ENCODE measurements at regions not wholly inside any gene's neighbourhood (a gene's known extent, or its start where the extent isn't known, plus 50 kb on each side); places are given as distances from the start of the nearest gene placed in this dataset.
A peak's percentile ranks its signal among the peaks of the same experiment; 100 is the strongest.

GRCh38 chr6:137779982-137780381, 87.1 kb upstream of the TNFAIP3 start:
- no peak for DNase-seq (ENCODE audit: low read depth)

- no peak for DNase-seq (ENCODE audit: low read depth)
These were observed 86.5 kb upstream of the TNFAIP3 start for GRCh38 chr6:137780447-137781034.

- no peak for DNase-seq (ENCODE audit: low read depth)
These were observed 85.4 kb upstream of the TNFAIP3 start for GRCh38 chr6:137781639-137782038.

GRCh38 chr6:137782166-137783039, 84.7 kb upstream of the TNFAIP3 start:
- no peak for DNase-seq (ENCODE audit: low read depth)

- no peak for DNase-seq (ENCODE audit: low read depth)
These were observed 83.3 kb upstream of the TNFAIP3 start for GRCh38 chr6:137783710-137784109.

GRCh38 chr6:137784583-137784982, 82.5 kb upstream of the TNFAIP3 start:
- DNase-seq (ENCODE audit: low read depth), result no peak

- no peak for DNase-seq (ENCODE audit: low read depth)
These were observed 80.0 kb upstream of the TNFAIP3 start for GRCh38 chr6:137787016-137787415.

- no peak for DNase-seq (ENCODE audit: low read depth)
These were observed 78.8 kb upstream of the TNFAIP3 start for GRCh38 chr6:137788248-137788647.

GRCh38 chr6:137791281-137792159, 75.5 kb upstream of the TNFAIP3 start:
- DNase-seq (ENCODE audit: low read depth), result no peak

- no peak for DNase-seq (ENCODE audit: low read depth)
These were observed 74.7 kb upstream of the TNFAIP3 start for GRCh38 chr6:137792160-137793033.

- DNase-seq (ENCODE audit: low read depth), result no peak
These were observed 73.1 kb upstream of the TNFAIP3 start for GRCh38 chr6:137793805-137794515.

GRCh38 chr6:137794516-137795201, 72.4 kb upstream of the TNFAIP3 start:
- DNase-seq (ENCODE audit: low read depth), result no peak

GRCh38 chr6:137795501-137795900, 71.6 kb upstream of the TNFAIP3 start:
- DNase-seq (ENCODE audit: low read depth), result no peak

- DNase-seq (ENCODE audit: low read depth), result no peak
These were observed 68.8 kb upstream of the TNFAIP3 start for GRCh38 chr6:137798261-137798660.

- DNase-seq (ENCODE audit: low read depth), result no peak
These were observed 68.2 kb upstream of the TNFAIP3 start for GRCh38 chr6:137798846-137799245.

- peak; percentile 16 for DNase-seq (ENCODE audit: low read depth)
These were observed 67.0 kb upstream of the TNFAIP3 start for GRCh38 chr6:137799950-137800568.

GRCh38 chr6:137800762-137801161, 66.3 kb upstream of the TNFAIP3 start:
- no peak for DNase-seq (ENCODE audit: low read depth)

GRCh38 chr6:137801352-137802114, 65.5 kb upstream of the TNFAIP3 start:
- DNase-seq (ENCODE audit: low read depth), result no peak
